GM19351 (cell line): ENCODE measurements at regions not wholly inside any gene's neighbourhood (a gene's known extent, or its start where the extent isn't known, plus 50 kb on each side); places are given as distances from the start of the nearest gene placed in this dataset.

Experiments
- ATAC-seq: cut with Tn5 transposase; IDR thresholded peaks from one replicate; pipeline ENCODE4 v1.9.1; 2021; ENCODE audit warnings: mild to moderate bottlenecking, moderate library complexity; ENCODE audit not compliant: unreplicated experiment

DNA sequence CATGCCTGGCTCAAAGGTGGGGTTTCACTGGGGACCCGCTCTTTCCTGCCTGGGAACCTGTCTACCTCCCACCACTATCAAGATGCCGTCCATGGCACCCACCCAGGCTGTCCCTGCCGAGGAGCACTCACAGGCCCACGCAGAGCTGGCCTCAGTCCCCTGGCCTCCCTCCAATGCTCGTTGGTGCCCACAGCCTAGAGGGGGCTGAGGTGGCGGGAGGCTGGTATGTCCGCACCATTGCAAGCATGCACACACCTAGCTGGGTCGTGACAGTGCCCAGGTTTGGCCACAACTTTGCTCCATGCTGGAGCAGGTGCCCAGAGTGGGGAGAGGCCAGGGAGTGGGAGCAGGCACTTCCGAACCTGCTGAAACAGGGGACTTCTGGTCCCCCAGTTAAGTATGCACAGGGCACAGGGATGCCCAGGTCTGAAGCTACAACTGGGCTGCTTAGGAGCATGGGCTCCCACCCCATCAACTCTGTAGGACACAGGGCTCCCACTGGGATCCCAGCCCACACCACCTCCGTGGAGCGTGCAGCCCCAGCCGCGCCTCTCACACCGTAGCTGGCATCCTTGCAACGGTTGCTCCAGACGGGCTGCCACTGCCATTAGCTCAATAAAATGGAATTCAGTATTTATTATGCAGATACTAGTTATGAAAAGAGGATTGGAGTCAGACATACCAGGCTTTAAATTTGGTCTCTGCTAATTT is 1376.1 kb upstream of the TENM3 start:
- ATAC-seq = no peak

DNA sequence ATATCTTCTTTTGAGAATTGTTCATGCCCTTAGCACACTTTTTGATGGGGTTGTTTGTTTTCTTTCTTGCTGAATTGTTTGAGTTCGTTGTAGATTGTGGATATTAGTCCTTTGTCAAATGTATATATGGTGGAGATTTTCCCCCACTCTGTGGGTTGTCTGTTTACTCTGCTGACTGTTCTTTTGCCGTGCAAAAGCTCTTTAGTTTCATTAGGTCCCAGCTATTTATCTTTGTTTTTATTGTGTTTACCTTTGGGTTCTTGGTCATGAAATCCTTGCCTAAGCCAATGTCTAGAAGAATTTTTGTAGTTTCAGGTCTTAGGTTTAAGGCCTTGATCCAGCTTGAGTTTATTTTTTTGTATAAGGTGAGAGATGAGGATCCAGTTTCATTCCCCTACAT is 1372.6 kb upstream of the TENM3 start:
- no peak for ATAC-seq

DNA sequence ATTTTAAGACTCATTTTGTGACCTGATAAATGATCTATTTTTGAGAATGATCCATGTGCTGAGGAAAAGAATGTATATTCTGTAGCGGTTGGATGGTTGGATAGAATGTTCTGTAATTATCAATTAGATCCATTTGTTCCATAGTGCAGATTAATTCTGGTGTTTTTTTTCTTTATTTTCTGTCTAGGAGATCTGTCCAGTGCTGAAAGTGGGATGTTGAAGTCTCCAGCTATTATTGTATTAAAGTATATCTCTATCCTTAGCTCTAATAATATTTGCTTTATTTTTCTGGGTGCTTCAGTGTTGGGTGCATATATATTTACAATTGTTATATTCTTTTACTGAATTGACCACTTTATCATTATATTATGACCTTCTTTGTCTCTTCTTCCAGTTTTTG is 1344.9 kb upstream of the TENM3 start:
- no peak for ATAC-seq

DNA sequence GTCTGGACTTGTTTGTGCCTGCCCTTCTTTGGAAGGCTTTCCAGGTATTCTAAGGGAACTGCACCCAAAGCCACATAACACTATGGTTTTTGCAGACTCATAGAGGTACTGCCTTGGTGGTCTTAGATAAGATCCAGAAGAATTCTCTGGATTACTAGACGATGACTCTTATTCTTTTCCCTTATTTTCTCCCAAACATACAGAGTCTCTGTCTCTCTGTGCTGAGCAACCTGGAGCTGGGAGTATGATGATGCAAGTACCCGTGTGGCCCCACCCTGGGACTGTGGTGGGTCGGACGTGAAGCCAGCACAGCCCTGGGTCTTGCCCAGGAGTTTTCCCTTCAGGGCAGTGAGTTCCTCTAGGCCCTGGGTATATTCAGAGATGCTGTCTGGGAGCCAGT is 1342.4 kb upstream of the TENM3 start:
- no peak for ATAC-seq

DNA sequence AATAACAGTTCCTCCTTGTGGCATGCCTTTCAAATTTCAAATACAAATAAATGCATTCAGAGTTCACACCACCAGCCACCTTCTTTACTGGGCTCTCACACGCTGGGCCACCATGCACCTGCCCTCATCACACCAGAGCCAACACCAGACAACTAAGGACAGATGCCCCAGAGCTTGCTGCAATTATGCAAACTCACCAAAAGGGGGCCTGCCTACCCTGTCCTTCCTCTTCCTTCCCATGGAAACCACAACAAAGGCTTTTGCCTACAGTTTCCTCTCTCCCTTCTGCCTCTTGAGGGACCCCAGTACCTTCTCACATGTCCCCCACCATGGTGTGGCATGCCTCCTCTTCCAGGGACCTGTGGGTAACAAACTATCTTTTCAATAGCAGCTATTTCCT is 1333.9 kb upstream of the TENM3 start:
- no peak for ATAC-seq

DNA sequence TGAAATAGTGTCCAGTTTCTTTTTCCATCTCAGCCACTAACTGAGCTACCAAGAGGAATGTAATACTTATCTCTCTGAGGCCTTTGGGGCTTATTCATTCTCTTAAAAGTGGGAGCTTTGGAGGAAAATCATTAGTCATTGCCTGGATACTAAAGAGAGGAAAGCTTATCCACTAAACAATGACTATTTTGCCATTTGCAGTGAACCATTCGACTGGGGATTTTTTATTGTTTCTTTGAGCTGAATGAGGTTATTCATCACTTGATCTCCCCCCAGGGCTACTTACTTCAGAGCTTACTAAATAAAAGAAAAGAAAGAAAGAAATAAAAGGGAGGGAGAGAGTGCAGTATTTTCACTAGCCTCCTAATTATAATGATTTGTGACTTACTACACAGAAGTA is 1329.5 kb upstream of the TENM3 start:
- ATAC-seq = no peak

DNA sequence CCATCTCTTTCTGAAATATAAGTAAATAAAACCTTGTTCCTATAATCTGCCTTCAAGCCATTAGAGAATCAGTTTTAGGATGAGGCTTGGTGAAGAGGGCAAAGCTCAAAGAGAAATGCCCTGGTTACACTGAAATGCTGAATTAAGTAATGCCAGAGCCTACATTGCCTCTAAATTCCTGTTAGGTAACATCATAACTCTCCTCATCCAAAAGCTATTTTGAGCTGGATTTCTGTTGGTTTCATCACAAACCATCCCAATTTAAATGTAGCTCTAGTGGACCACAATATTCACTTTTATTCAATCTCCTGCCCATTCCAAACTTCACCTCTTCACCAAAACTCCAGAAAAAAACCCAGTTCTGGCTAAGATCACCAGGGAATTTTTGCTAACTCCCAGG is 1319.7 kb upstream of the TENM3 start:
- ATAC-seq = no peak

DNA sequence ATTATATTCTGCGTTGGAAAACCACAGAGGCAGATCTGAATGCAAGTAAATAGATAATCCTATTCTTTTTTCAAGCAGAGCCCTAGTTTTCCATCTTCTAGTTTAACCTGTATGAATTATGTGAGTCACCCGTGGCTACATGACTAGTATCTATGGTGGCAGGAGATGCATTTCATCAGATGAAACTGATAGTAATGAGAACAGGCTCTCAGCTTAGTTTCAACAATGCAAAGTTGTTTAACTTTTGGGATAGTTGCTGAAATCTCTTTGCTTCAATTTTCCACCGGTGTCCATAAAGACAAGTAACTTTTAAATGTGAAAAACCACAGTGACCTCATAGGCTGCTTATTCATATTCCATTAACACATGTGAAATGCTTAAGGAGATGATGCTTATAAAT is 1317.4 kb upstream of the TENM3 start:
- ATAC-seq = no peak

DNA sequence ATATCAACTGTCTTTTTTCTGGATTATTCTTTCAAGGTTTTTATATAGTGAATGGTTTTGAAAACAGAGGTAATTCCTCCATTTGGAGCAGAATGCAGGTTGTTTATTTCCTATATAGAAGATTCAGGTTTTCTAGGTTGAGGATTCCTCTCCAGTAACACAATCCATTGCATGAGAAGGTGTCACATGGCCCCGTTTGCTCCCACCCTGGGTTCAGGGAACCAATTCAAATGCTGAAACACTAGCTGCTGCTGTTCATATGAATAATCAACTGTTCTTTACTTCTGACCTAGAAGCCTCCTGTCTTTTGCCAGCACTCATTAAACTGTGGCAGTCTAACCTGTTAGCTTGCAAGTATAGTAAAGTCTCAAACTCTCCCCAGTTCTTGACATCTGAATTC is 1316.9 kb upstream of the TENM3 start:
- no peak for ATAC-seq

DNA sequence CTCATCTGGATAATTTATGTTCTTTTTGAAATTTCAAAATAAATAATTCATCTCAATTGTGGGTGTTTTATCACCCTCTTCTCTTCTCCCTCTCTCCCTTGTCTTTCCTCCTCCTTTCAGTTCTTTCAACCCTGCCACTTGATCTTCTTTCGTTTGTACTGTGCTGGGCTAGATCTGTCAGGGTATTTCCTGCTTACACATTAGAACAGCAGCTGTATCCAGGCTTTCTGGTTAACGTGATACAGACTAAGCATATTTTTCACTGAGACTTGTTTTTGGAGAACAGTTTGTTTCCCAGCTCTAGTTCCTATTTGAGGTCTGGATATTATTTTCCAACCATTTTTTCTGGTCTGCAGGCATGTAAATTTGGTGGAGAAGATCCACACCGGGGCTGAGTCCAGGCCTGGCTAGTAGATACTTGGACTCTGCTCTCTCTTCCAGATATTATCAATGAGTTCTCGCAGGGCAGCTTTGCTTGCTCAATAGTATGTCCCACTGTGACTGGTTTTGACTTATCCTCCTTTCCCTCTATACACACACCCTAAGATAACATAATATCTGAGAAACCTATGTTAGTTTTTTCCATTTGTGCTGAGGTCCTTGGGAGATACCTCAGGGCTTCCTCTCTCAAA is 1310.7 kb upstream of the TENM3 start:
- ATAC-seq = no peak

DNA sequence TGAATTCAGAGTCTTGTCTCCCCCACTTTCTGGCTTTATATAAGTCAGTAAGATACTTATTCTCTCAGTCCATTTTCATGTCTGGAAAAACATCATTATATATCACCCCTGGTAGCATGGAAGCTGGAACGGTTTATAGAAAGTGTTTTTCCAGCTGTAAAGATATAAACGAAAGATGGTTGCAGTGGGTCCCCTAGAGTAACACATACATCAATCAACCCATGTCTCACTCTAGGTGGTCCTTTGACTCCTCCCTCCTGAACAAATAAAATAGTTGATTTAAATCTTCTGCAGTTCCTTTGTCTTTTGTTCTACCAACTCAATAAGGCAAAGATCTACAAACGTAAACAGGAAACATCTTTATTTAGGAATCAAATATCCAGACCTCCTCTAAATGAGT is 1306.1 kb upstream of the TENM3 start:
- ATAC-seq = no peak

DNA sequence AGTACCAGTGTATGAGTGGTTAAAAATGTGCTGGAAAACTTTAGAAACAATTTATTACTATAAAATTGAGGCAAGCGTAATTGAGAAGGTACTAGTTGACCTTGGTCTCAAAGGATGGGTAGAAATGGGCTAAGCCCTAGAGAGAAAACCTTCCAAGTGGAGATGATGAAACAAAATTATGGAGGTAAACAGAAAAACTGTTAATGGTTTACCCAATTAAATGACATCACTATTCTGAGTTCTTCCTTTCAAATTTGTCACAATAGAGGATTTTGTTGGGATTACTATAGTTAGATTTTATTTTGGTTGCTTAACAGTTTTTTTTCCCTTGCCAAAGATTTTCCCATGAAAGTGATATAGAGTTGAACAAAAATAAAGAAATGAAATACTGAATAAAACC is 1302.5 kb upstream of the TENM3 start:
- ATAC-seq = no peak

DNA sequence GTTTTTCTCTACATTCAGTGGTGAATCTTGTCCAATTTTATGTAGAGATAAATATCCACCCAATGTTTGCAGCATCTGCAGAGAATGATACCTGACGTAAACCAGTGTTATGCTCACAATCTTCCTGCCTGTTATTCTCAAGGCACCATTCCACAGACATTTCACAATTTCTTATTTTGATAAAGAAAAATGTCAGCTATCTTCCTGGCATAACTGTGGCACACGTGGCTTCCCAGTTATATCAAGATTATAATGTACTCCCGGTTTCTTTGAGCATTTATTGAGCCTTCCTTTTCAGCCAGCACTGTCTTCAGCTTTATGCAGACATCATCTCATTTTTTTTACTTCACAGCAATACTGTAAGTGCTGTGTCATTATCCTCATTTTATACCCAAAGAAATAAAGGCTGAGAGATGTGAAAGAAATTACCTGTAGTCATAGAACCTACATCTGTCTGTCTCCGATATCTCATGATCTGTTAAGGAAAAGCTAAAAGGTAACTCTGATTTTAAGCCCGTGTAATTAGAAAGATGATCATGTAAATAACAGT is 1300.8 kb upstream of the TENM3 start:
- ATAC-seq = no peak

DNA sequence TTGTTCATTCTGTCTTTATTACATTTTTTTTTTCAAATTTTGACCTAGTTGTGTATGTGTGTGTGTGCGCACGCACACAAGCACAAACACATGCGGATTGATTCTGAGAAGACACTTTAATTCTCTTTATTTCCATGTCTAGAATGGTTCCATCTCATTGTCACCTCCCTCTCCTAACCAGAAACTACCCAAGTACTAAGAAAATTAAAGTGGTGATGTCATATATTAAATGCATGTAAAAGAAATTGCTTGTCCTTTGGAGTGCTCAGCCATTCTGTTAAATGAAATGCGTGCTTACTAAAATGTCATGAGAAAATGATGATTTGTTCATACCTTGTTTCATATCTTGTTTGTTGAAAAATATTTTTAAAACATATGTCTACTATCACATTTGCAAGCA is 1297.0 kb upstream of the TENM3 start:
- no peak for ATAC-seq

DNA sequence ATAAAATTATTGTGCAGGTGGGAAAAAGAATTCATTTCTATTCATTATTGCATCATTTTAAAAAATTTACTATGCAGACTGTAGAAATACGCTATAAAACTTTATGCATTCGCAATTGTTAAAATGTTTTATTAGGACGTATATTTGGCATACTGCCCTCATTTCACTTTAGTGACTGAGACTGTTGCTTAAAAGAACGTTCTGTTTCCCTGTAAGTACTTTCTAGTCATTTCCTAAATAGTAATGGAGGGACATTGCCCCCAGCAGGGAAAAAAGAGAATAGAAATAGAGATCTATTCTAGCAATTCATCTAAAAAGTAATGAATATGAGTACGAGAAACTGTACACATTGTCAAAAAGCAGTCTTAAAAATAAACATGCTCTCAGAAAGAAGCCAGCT is 1295.8 kb upstream of the TENM3 start:
- ATAC-seq = no peak

DNA sequence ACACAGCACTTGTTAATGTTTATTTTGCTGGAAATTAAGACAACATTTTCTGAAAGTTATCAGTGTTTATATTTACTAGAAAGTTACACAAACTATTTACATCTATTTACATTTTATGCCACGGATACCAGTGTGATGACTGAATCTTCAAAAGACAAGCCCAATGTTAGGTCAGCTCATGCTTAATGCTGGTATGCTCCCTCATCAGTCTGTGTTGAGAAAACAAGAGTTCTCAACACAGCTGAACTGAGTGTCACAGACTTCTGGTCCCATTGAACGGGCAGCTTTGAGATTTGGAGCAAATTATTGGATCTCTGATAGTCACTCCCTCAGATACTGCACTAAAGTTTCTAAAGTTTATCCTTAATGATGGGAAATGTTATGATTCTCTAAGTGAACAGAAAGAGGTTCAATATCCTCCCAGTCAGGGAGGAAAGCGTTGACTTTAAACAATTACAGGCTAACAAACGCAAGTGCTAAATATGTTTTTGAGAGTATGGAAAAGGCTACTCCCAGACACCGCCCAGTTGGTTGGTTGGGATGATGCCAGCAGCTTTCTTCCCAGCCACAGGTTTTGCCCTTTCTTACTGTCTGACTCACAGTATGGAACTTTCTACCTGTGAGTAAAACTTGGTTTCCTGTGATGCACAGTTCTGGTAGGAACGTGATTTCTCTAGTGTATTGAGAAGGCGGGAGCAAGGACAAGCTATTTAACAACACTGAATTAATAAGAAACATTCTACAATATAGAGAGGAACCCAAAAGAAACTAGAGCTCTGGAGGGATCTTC is 1293.6 kb upstream of the TENM3 start:
- ATAC-seq = no peak

DNA sequence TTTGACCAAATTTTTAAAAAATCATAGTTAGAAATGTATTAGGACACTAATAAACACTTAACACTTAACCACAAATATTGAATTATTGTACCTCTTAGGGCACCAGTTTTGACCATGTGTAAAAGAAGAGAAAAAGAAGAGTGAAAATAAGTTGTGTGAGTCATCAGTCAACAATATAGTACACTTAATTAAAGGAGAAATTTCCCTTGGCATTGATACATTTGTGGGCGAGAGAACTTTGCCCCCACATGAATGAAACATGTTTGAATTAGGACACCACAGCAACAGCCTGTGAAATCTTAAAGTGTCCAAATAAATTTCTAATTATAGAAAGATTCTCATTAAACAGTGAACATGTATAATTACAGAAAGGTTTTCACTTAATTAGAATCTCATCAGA is 1292.8 kb upstream of the TENM3 start:
- ATAC-seq = no peak

DNA sequence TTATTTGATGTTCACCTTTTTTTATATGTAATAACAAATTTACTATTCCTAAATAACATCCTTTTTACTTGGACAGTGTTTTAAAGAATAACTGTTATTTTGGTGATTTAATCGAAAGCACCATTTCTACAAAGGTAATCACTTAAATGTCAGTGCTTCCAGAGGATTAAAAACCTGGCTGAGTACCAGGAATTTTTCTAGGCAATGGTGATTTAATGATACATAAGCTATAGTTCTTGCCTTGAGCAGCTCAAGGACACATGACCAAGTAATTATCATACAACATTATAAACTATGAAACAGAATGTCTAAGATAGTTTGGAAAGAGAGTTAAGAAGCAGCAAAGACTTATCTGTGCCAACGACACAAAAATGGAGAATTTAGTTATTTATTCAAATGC is 1291.9 kb upstream of the TENM3 start:
- ATAC-seq = no peak

DNA sequence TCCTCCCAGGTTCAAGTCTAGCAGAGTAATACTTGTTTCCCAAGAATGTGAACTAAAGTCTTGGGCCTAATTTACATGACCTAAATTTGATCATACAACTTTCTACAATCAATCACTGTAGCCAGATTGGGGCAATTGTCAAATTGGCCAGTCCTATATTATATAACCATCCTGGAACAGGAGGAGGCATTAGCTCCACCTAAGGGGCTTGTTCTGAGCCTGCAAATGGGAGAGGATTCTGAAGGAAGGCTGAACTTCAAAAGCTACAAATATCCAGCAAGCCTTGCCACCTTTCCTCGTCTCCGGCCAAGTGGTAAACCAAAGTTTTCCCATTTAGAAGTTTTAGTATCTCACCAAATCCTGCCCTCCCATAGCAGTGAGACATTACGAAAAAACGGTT is 1289.6 kb upstream of the TENM3 start:
- no peak for ATAC-seq

DNA sequence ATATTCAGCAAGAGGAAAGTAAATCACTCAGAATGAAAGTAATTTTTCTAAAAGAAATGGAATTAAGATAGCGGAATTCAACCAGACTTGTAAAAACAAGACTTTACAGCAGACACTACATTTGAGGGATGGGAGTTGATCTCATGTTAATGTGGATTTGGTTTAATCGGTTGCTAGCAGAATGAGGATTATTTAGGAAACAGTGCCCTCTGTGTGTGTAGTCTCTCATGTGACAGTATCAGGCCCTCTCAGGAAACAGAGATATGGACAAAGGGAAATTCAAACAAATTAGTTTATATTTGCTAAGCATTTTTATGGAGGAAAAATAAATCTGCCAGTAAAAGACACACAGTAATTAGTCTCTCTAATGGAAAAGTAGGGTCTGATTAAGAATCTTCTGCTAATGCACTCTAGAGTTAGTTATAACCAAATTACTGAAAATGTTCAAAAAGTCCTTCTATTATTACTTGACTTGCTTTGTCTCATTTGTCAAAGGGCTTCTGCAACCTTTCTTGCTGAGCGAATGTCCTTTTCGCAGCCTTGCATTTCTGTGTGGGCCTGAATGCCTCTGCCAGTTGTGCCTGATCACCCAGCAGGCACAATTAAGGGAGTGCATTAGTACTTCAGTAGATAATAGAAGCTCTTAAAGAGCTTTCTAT is 1282.3 kb upstream of the TENM3 start:
- ATAC-seq = no peak

DNA sequence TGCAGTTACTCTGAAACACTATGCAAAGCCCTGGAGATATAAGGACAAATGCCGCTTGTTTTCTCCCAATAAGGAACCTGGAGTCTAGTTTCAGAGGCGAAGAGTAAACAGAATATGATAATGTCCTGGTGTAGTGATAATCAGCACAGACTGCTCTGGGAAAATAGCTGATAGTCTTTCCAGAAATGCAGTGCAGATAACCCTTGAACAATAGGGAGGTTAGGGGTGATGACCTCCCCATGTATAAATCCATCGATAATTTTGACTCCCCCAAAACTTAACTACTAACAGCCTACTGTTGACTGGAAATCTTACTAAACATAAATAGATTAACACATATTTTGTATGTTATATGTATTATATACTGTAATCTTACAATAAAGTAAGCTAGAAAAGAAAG is 1280.9 kb upstream of the TENM3 start:
- ATAC-seq = no peak
